DOHH2 (cell line): ENCODE measurements at regions not wholly inside any gene's neighbourhood (a gene's known extent, or its start where the extent isn't known, plus 50 kb on each side); places are given as distances from the start of the nearest gene placed in this dataset.

Experiments used
- CTCF ChIP-seq: fragments of 200-600 bp; sonication (generic); IDR thresholded peaks from one replicate; pipeline ENCODE4 v1.5.1; 2014; ENCODE audit warnings: antibody characterized with exemption, mild to moderate bottlenecking, low read depth, low read length; ENCODE audit not compliant: poor library complexity, severe bottlenecking
- EZH2phosphoT487 ChIP-seq: fragments of 200-600 bp; sonication (generic); IDR thresholded peaks from 2 replicates; pipeline ENCODE4 v1.6.1; 2017; ENCODE audit warnings: borderline replicate concordance, mild to moderate bottlenecking, antibody characterized with exemption, low read length, moderate library complexity, mixed read lengths

GRCh38 chr6:47111685-47112084 is 69.6 kb upstream of the ADGRF1 start:
- TF ChIP-seq CTCF (no peak), EZH2phosphoT487 (no peak)
